ENCODE measurements at regions not wholly inside any gene's neighbourhood (a gene's known extent, or its start where the extent isn't known, plus 50 kb on each side); places are given as distances from the start of the nearest gene placed in this dataset.

- TF ChIP-seq EZH2phosphoT487 (IDR thresholded peaks at IDR 0.05; ENCODE audit: low read depth): no peak
- TF ChIP-seq CTCF (IDR thresholded peaks at IDR 0.05; ENCODE audit: low read depth, low read length): no peak
Measured at GRCh38 chr4:159505266-159505975, 402.5 kb downstream of the RAPGEF2 start.

Data from OCI-LY3 (cell line).